ENCODE measurements at regions not wholly inside any gene's neighbourhood (a gene's known extent, or its start where the extent isn't known, plus 50 kb on each side); places are given as distances from the start of the nearest gene placed in this dataset.

DNA sequence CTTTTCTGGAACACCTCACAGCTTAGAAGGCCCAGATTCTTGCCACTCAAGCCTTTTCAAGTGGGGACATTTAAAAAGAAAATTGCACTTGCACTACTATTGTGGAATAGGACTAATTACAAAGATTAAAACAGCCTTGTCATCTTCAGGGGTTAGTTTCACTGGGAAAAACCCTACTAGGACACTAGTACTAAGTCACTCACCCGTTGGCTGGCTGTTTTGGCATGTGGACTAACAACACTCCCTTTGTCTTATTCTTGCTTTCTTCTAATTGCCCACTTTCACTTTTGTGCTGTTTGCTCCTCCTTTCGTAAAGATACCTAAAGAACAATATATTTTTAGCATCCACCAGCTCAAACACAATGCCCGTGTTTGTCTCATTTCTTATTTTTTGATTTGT is 200.9 kb upstream of the MID1 start:
- no peak for TF ChIP-seq USF1 (IDR thresholded peaks at IDR 0.05; ENCODE audit: borderline replicate concordance, extremely low read length, insufficient read depth, low read depth, low read length)
- TF ChIP-seq TCF3 (IDR thresholded peaks at IDR 0.05; ENCODE audit: borderline replicate concordance, insufficient read depth, low read depth, low read length) = no peak
- no peak for TF ChIP-seq RAD21 (IDR thresholded peaks at IDR 0.05; ENCODE audit: insufficient read depth, low read depth, low read length)
- TF ChIP-seq TCF7 (IDR thresholded peaks at IDR 0.05; ENCODE audit: borderline replicate concordance) = no peak
- TF ChIP-seq, protein P1, sequence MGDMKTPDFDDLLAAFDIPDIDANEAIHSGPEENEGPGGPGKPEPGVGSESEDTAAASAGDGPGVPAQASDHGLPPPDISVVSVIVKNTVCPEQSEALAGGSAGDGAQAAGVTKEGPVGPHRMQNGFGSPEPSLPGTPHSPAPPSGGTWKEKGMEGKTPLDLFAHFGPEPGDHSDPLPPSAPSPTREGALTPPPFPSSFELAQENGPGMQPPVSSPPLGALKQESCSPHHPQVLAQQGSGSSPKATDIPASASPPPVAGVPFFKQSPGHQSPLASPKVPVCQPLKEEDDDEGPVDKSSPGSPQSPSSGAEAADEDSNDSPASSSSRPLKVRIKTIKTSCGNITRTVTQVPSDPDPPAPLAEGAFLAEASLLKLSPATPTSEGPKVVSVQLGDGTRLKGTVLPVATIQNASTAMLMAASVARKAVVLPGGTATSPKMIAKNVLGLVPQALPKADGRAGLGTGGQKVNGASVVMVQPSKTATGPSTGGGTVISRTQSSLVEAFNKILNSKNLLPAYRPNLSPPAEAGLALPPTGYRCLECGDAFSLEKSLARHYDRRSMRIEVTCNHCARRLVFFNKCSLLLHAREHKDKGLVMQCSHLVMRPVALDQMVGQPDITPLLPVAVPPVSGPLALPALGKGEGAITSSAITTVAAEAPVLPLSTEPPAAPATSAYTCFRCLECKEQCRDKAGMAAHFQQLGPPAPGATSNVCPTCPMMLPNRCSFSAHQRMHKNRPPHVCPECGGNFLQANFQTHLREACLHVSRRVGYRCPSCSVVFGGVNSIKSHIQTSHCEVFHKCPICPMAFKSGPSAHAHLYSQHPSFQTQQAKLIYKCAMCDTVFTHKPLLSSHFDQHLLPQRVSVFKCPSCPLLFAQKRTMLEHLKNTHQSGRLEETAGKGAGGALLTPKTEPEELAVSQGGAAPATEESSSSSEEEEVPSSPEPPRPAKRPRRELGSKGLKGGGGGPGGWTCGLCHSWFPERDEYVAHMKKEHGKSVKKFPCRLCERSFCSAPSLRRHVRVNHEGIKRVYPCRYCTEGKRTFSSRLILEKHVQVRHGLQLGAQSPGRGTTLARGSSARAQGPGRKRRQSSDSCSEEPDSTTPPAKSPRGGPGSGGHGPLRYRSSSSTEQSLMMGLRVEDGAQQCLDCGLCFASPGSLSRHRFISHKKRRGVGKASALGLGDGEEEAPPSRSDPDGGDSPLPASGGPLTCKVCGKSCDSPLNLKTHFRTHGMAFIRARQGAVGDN (IDR thresholded peaks at IDR 0.05) = no peak
- TF ChIP-seq CTCF (IDR thresholded peaks at IDR 0.05 in 2 of 3, conservative IDR thresholded peaks at IDR 0.05 in 1 of 3; ENCODE audit: control insufficient read depth in 2 of 3, extremely low read depth in 1 of 3, insufficient read depth in 1 of 3, low read depth in 3 of 3, low read length in 3 of 3) = no peak
- TF ChIP-seq POLR2A (IDR thresholded peaks at IDR 0.05; ENCODE audit: low read depth, low read length) = no peak
- no peak for TF ChIP-seq RUNX3 (IDR thresholded peaks at IDR 0.05; ENCODE audit: low read length)
- no peak for TF ChIP-seq MXI1 (IDR thresholded peaks at IDR 0.05; ENCODE audit: low read depth, low read length)
- TF ChIP-seq REST (IDR thresholded peaks at IDR 0.05; ENCODE audit: low read depth, low read length) = no peak
- TF ChIP-seq POLR2AphosphoS5 (IDR thresholded peaks at IDR 0.05; ENCODE audit: low read length) = no peak
- TF ChIP-seq EZH2 (IDR thresholded peaks at IDR 0.05; ENCODE audit: borderline replicate concordance, control insufficient read depth, low read depth, low read length) = no peak
- no peak for TF ChIP-seq CHD2 (IDR thresholded peaks at IDR 0.05; ENCODE audit: borderline replicate concordance, low read depth, low read length)
